B cell (primary cell): ENCODE measurements at regions not wholly inside any gene's neighbourhood (a gene's known extent, or its start where the extent isn't known, plus 50 kb on each side); places are given as distances from the start of the nearest gene placed in this dataset.

Experiments used
- EZH2 ChIP-seq: IDR thresholded peaks from 2 replicates; pipeline ENCODE4 v1.6.1; 2012; ENCODE audit warnings: borderline replicate concordance, low read depth, mild to moderate bottlenecking, moderate library complexity, low read length; ENCODE audit not compliant: insufficient read depth, poor library complexity, severe bottlenecking
- TF ChIP-seq, protein P1 (sequence below): fragments of 200-600 bp; IDR thresholded peaks from one replicate; pipeline ENCODE4 v1.8.0; 2022; ENCODE audit warnings: antibody characterized with exemption, mild to moderate bottlenecking

DNA sequence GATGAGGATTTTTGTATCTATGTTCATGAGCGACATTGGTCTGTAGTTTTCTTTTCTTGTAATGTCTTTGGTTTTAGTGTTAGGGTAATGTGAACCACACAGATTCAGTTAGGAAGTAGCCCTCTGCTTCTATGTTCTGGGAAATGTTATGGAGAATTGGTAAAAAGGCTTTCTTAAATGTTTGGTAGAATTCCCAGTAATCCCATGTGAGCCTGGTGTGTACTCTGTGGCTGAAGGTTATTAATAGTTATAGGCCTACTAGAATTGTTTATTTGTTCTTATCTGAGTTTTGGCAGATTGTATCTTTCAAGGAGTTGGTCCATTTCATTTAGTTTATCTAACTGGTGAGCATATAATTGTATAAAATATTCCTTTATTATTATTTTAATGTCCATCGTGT is 484.6 kb upstream of the GHITM start:
- TF ChIP-seq, protein P1, sequence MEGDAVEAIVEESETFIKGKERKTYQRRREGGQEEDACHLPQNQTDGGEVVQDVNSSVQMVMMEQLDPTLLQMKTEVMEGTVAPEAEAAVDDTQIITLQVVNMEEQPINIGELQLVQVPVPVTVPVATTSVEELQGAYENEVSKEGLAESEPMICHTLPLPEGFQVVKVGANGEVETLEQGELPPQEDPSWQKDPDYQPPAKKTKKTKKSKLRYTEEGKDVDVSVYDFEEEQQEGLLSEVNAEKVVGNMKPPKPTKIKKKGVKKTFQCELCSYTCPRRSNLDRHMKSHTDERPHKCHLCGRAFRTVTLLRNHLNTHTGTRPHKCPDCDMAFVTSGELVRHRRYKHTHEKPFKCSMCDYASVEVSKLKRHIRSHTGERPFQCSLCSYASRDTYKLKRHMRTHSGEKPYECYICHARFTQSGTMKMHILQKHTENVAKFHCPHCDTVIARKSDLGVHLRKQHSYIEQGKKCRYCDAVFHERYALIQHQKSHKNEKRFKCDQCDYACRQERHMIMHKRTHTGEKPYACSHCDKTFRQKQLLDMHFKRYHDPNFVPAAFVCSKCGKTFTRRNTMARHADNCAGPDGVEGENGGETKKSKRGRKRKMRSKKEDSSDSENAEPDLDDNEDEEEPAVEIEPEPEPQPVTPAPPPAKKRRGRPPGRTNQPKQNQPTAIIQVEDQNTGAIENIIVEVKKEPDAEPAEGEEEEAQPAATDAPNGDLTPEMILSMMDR = no peak
- no peak for TF ChIP-seq EZH2
